HCT116 (cell line): ENCODE measurements at regions not wholly inside any gene's neighbourhood (a gene's known extent, or its start where the extent isn't known, plus 50 kb on each side); places are given as distances from the start of the nearest gene placed in this dataset.
"Not testable (repeated sequence)": the region's sequence is repeated elsewhere in the genome, so short reads cannot be mapped to it uniquely, and the experiment has no call there.

ENCODE experiments used
- ATAC-seq: fragments of 200-7000 bp; cut with Tn5 transposase; 2 replicates; pipeline ENCODE4 v1.9.1; 2020; ENCODE audit warnings: mild to moderate bottlenecking, moderate library complexity
- BruUV-seq: library from RNA; stranded (reverse); fragments of 400-500 nt; replicated peaks from 2 replicates; lab custom pipeline; 2021; lab: Mats Ljungman, UMichigan
- CTCF ChIA-PET: fragments of 300-600 bp; sonication (Branson Sonifier 250); formaldehyde crosslinking; loops from one replicate; lab custom pipeline; 2021; ENCODE audit warnings: antibody characterized with exemption; lab: Charles Lee
- POLR2A ChIA-PET: fragments of 300-600, 350-600 bp; sonication (Branson Sonifier 250); formaldehyde crosslinking; loops from one replicate; lab custom pipeline; 2021; ENCODE audit warnings: antibody characterized with exemption; lab: Charles Lee
- RAD21 ChIA-PET, 2 experiments: fragments of 300-600 bp; sonication (Branson Sonifier 250); formaldehyde crosslinking; loops; one replicate each; lab custom pipeline; 2023; ENCODE audit warnings: low total read pairs in 2 of 2; ENCODE audit not compliant: uncharacterized antibody in 2 of 2, unreplicated experiment in 2 of 2, low non-redundant PET in 1 of 2; lab: Charles Lee
- DNase-seq: peaks from one replicate; pipeline ENCODE4 v3.0.0-alpha.2; 2010; ENCODE audit warnings: low read depth, low spot score
- H2AFZ ChIP-seq: fragments of 200-600 bp; shearing (Covaris generic), sonication (generic); 2 replicates; pipeline ENCODE4 v1.6.1; 2017; ENCODE audit warnings: low read depth, mixed run types, mixed read lengths, antibody characterized with exemption, low read length; ENCODE audit not compliant: poor library complexity, severe bottlenecking
- H3K27ac ChIP-seq: 2 replicates; pipeline ENCODE4 v1.5.1; 2012; ENCODE audit warnings: low read depth, low read length
- H3K27me3 ChIP-seq: fragments of 200-600 bp; sonication (generic); 2 replicates; pipeline ENCODE4 v1.6.1; 2016; ENCODE audit warnings: mixed run types, low read length, mixed read lengths; ENCODE audit not compliant: insufficient read depth
- H3K36me3 ChIP-seq, 2 experiments: fragments of 200-500 bp in 1 of 2; fragments of 200-600 bp in 1 of 2; sonication (Bioruptor generic) in 1 of 2; sonication (generic) in 1 of 2; 2 replicates each; pipeline versions ENCODE4 v1.5.1 to v1.6.1; 2014 to 2016; ENCODE audit warnings: low read length in 2 of 2, inconsistent platforms in 1 of 2, mixed read lengths in 1 of 2, mixed run types in 1 of 2; ENCODE audit not compliant: insufficient read depth in 2 of 2, control insufficient read depth in 1 of 2
- H3K4me1 ChIP-seq, 2 experiments: fragments of 200-600 bp in 1 of 2; sonication (generic) in 1 of 2; 2 replicates each; pipeline versions ENCODE4 v1.5.1 to v1.6.1; 2012 to 2017; ENCODE audit warnings: low read length in 2 of 2, inconsistent platforms in 1 of 2, mild to moderate bottlenecking in 1 of 2, mixed read lengths in 1 of 2, mixed run types in 1 of 2, moderate library complexity in 1 of 2; ENCODE audit not compliant: insufficient read depth in 2 of 2, control insufficient read depth in 1 of 2
- H3K4me2 ChIP-seq: fragments of 200-600 bp; sonication (generic); 2 replicates; pipeline ENCODE4 v1.6.1; 2017; ENCODE audit warnings: mixed run types, low read length, mixed read lengths
- H3K4me3 ChIP-seq, 2 experiments: fragments of 200-600 bp in 1 of 2; sonication (generic) in 1 of 2; replicated peaks in 1 of 2; 2 replicates each; pipeline ENCODE4 v1.5.1; 2011 to 2016; ENCODE audit warnings: low read length in 2 of 2, control low read depth in 1 of 2, low read depth in 1 of 2, mild to moderate bottlenecking in 1 of 2, mixed read lengths in 1 of 2, mixed run types in 1 of 2
- H3K79me2 ChIP-seq: fragments of 200-600 bp; sonication (generic); 2 replicates; pipeline ENCODE4 v1.6.1; 2017; ENCODE audit warnings: mild to moderate bottlenecking, mixed run types, low read length, moderate library complexity, mixed read lengths; ENCODE audit not compliant: insufficient read depth
- H3K9ac ChIP-seq: fragments of 200-600 bp; sonication (generic); 2 replicates; pipeline ENCODE4 v1.6.1; 2016; ENCODE audit warnings: low read length, mixed read lengths
- H3K9me2 ChIP-seq: fragments of 200-600 bp; sonication (generic), shearing (Covaris generic); 2 replicates; pipeline ENCODE4 v1.6.1; 2017; ENCODE audit warnings: mixed run types, mild to moderate bottlenecking, moderate library complexity; ENCODE audit not compliant: insufficient read depth
- H3K9me3 ChIP-seq, 2 experiments: fragments of 200-500 bp in 1 of 2; fragments of 200-600 bp in 1 of 2; sonication (Bioruptor generic) in 1 of 2; sonication (generic) in 1 of 2; 2 replicates each; pipeline ENCODE4 v1.6.1; 2014 to 2017; ENCODE audit warnings: low read length in 2 of 2, mixed read lengths in 2 of 2, inconsistent platforms in 1 of 2, low read depth in 1 of 2, mild to moderate bottlenecking in 1 of 2, mixed run types in 1 of 2, moderate library complexity in 1 of 2; ENCODE audit not compliant: control insufficient read depth in 1 of 2, insufficient read depth in 1 of 2
- H4K20me1 ChIP-seq: fragments of 200-600 bp; sonication (generic), shearing (Covaris generic); 2 replicates; pipeline ENCODE4 v1.6.1; 2017; ENCODE audit warnings: mixed run types, mild to moderate bottlenecking, moderate library complexity; ENCODE audit not compliant: insufficient read depth
- intact Hi-C: fragments of 100-400 bp; cut with micrococcal nuclease; formaldehyde crosslinking; loops from 2 replicates; pipeline ENCODE4 v1.10.0; 2022

DNA sequence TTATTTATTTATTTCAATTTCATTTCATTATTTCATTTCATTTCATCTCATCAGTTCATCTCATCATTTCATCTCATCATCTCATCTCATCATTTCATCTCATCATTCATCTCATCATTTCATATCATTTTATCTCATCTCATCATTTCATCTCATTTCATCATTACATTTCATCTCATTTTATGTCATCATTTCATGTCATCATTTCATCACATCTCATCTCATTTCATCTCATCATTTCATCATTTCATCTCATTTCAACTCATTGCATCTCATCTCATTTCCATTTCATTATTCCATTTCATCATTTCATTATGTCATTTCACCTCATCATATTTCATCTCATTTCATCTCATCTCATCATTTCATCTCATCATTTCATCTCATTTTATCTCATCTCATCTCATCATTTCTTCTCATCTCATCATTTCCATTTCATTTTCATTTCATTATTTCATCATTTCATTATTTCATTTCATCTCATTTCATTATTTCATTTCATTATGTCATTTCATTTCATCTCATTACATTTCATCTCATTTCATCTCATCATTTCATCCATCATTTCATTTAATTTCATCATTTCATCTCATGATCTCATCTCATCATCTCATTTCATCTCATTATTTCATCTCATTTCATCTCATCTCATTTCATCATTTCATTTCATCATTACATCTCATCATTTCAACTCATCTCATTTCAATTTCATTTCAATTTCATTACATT lies 2868.6 kb downstream of the RPIA start:
- RAD21 ChIA-PET, POLR2A ChIA-PET, DNase-seq, H3K4me3 ChIP-seq, H3K4me1 ChIP-seq, H4K20me1 ChIP-seq, H3K27ac ChIP-seq, H3K9me2 ChIP-seq, CTCF ChIA-PET, H3K27me3 ChIP-seq, intact Hi-C loops, H3K9ac ChIP-seq, H3K36me3 ChIP-seq, H3K79me2 ChIP-seq, ATAC-seq, H3K9me3 ChIP-seq, H3K4me2 ChIP-seq, BruUV-seq, H2AFZ ChIP-seq: not testable (repeated sequence)

DNA sequence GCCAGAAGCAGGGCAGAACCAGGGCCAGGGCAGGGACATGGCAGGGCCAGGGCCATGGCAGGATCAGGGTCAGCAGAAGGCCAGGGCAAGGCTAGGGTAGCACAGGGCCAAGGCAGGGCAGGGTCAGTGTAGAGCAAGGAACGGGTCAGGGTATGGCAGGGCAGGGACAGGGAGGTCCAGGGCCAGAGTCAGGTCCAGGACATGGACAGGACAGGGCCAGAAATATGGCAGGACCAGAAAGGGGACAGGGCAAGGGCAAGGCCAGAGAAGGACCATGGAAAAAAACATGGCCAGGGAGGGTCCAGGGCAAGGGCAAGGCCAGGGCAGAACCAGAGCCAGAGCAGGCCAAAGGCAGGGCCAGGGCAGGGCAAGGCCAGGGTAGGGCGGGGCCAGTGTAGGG lies 2870.7 kb downstream of the RPIA start:
- ATAC-seq, H3K4me2 ChIP-seq, H3K9me3 ChIP-seq, H3K79me2 ChIP-seq, H3K4me3 ChIP-seq, RAD21 ChIA-PET, intact Hi-C loops, H4K20me1 ChIP-seq, DNase-seq, BruUV-seq, H3K4me1 ChIP-seq, H3K27me3 ChIP-seq, H3K9me2 ChIP-seq, H3K36me3 ChIP-seq, H2AFZ ChIP-seq, POLR2A ChIA-PET, CTCF ChIA-PET, H3K9ac ChIP-seq, H3K27ac ChIP-seq: not testable (repeated sequence)

GRCh38 chr2:91564700-91565099 lies 2873.2 kb downstream of the RPIA start:
- BruUV-seq, H3K27me3 ChIP-seq, DNase-seq, ATAC-seq, RAD21 ChIA-PET, H3K36me3 ChIP-seq, H3K4me1 ChIP-seq, intact Hi-C loops, H3K9ac ChIP-seq, H3K4me3 ChIP-seq, H3K9me3 ChIP-seq, H4K20me1 ChIP-seq, H3K9me2 ChIP-seq, POLR2A ChIA-PET, H3K27ac ChIP-seq, H3K4me2 ChIP-seq, H2AFZ ChIP-seq, H3K79me2 ChIP-seq, CTCF ChIA-PET: not testable (repeated sequence)

GRCh38 chr2:91565689-91566430 lies 2874.4 kb downstream of the RPIA start:
- H3K27me3 ChIP-seq, H3K9ac ChIP-seq, intact Hi-C loops, CTCF ChIA-PET, H3K27ac ChIP-seq, H3K79me2 ChIP-seq, H3K9me2 ChIP-seq, H3K36me3 ChIP-seq, DNase-seq, H3K4me3 ChIP-seq, POLR2A ChIA-PET, H3K4me2 ChIP-seq, H4K20me1 ChIP-seq, H2AFZ ChIP-seq, H3K9me3 ChIP-seq, RAD21 ChIA-PET, ATAC-seq, H3K4me1 ChIP-seq, BruUV-seq: not testable (repeated sequence)
